HG03064 (cell line): ENCODE measurements at regions not wholly inside any gene's neighbourhood (a gene's known extent, or its start where the extent isn't known, plus 50 kb on each side); places are given as distances from the start of the nearest gene placed in this dataset.

Source experiments
- ATAC-seq: cut with Tn5 transposase; IDR thresholded peaks from one replicate; pipeline ENCODE4 v1.9.1; 2021; ENCODE audit warnings: low read depth; ENCODE audit not compliant: unreplicated experiment

GRCh38 chr6:145228962-145229582, 506.2 kb downstream of the EPM2A start:
- ATAC-seq: no peak

- no peak for ATAC-seq
Observed at GRCh38 chr6:145233955-145234354, 501.4 kb downstream of the EPM2A start.

- ATAC-seq: no peak
Observed at GRCh38 chr6:145235207-145235606, 500.1 kb downstream of the EPM2A start.

- ATAC-seq: no peak
Observed at GRCh38 chr6:145238787-145239186, 496.5 kb downstream of the EPM2A start.

- ATAC-seq: no peak
Observed at GRCh38 chr6:145241039-145241438, 494.3 kb downstream of the EPM2A start.

- no peak for ATAC-seq
Observed at GRCh38 chr6:145241721-145242120, 493.6 kb downstream of the EPM2A start.

- ATAC-seq: no peak
Observed at GRCh38 chr6:145244349-145245100, 490.8 kb downstream of the EPM2A start.

- ATAC-seq: no peak
Observed at GRCh38 chr6:145245119-145245518, 490.2 kb downstream of the EPM2A start.

- ATAC-seq: no peak
Observed at GRCh38 chr6:145247692-145248419, 487.5 kb downstream of the EPM2A start.

- no peak for ATAC-seq
Observed at GRCh38 chr6:145250436-145250835, 484.9 kb downstream of the EPM2A start.

- no peak for ATAC-seq
Observed at GRCh38 chr6:145252737-145253136, 482.6 kb downstream of the EPM2A start.

- no peak for ATAC-seq
Observed at GRCh38 chr6:145254649-145255401, 480.5 kb downstream of the EPM2A start.

GRCh38 chr6:145257704-145258103, 477.6 kb downstream of the EPM2A start:
- no peak for ATAC-seq

GRCh38 chr6:145258122-145258521, 477.2 kb downstream of the EPM2A start:
- ATAC-seq: no peak

GRCh38 chr6:145260484-145261175, 474.7 kb downstream of the EPM2A start:
- ATAC-seq: no peak

GRCh38 chr6:145261758-145262157, 473.6 kb downstream of the EPM2A start:
- no peak for ATAC-seq

- no peak for ATAC-seq
Observed at GRCh38 chr6:145262771-145263170, 472.5 kb downstream of the EPM2A start.

- no peak for ATAC-seq
Observed at GRCh38 chr6:145263778-145264211, 471.5 kb downstream of the EPM2A start.

- ATAC-seq: no peak
Observed at GRCh38 chr6:145266432-145267075, 468.8 kb downstream of the EPM2A start.
